K562 (cell line): ENCODE measurements at regions not wholly inside any gene's neighbourhood (a gene's known extent, or its start where the extent isn't known, plus 50 kb on each side); places are given as distances from the start of the nearest gene placed in this dataset.

Experiments used
- ATAC-seq: fragments of 200-7000 bp; cut with Tn5 transposase; 3 replicates; pipeline ENCODE4 v1.9.1; 2020; ENCODE audit warnings: moderate library complexity
- BruUV-seq: library from RNA; stranded (reverse); fragments of 400-500 nt; replicated peaks from 2 replicates; lab custom pipeline; 2021; lab: Mats Ljungman, UMichigan
- CTCF ChIA-PET: fragments of 300-600 bp; formaldehyde crosslinking; extraction: SDS; loops from one replicate; lab custom pipeline; 2021; ENCODE audit warnings: low intra/inter-chr PET ratio; lab: Yijun Ruan, JAX
- POLR2A ChIA-PET: fragments of 300-600, 350-650 bp; sonication (Branson Sonifier 250); formaldehyde crosslinking; extraction: SDS; loops from one replicate; lab custom pipeline; 2021; ENCODE audit warnings: antibody characterized with exemption, inconsistent platforms; lab: Yijun Ruan, JAX
- DNase-seq, 4 experiments: peaks; one replicate each; pipeline versions ENCODE4 v3.0.0 to v3.0.0-alpha.2; 2011 to 2018; ENCODE audit warnings: low spot score in 3 of 4, mixed read lengths in 3 of 4; ENCODE audit errors: extremely low read depth in 1 of 4
- FAIRE-seq: peaks from 2 replicates; lab custom pipeline; 2011; peaks lifted over from hg19 to GRCh38; lab: Jason Lieb, UNC
- H2AFZ ChIP-seq: 2 replicates; pipeline ENCODE4 v1.6.0; 2011; ENCODE audit warnings: low read depth, low read length, control low read depth, inconsistent platforms
- H3K27ac ChIP-seq: fragments of 200-600 bp; 3 replicates; pipeline ENCODE4 v1.8.0; 2011; ENCODE audit warnings: low read depth, mild to moderate bottlenecking, control low read depth, inconsistent platforms, low read length, moderate library complexity, mixed read lengths; ENCODE audit errors: extremely low read depth
- H3K27me3 ChIP-seq, 2 experiments: fragments of 300-600 bp in 1 of 2; 2 replicates in 1 of 2; 3 replicates in 1 of 2; pipeline versions ENCODE4 v1.6.0 to v1.8.0; 2011; ENCODE audit warnings: inconsistent platforms in 2 of 2, low read length in 2 of 2, mild to moderate bottlenecking in 1 of 2, mixed read lengths in 1 of 2, moderate library complexity in 1 of 2; ENCODE audit not compliant: control insufficient read depth in 2 of 2, insufficient read depth in 2 of 2
- H3K36me3 ChIP-seq: fragments of 300-600 bp; 3 replicates; pipeline ENCODE4 v1.8.0; 2011; ENCODE audit warnings: mild to moderate bottlenecking, low read length, inconsistent platforms; ENCODE audit not compliant: control insufficient read depth, insufficient read depth
- H3K4me1 ChIP-seq, 2 experiments: fragments of 200-600 bp in 1 of 2; replicated peaks in 1 of 2; 2 replicates in 1 of 2; 3 replicates in 1 of 2; pipeline versions ENCODE4 v1.5.1 to v1.8.0; 2011; ENCODE audit warnings: inconsistent platforms in 2 of 2, low read length in 2 of 2, mild to moderate bottlenecking in 1 of 2, mixed read lengths in 1 of 2, moderate library complexity in 1 of 2; ENCODE audit not compliant: control insufficient read depth in 2 of 2, insufficient read depth in 2 of 2
- H3K4me2 ChIP-seq: 2 replicates; pipeline ENCODE4 v1.6.1; 2011; ENCODE audit warnings: low read length, control low read depth, inconsistent platforms, mixed read lengths; ENCODE audit not compliant: insufficient read depth
- H3K4me3 ChIP-seq: fragments of 200-600 bp; sonication (generic), shearing (Covaris generic); 2 replicates; pipeline ENCODE4 v1.5.1; 2016; ENCODE audit warnings: control low read depth, inconsistent platforms
- H3K79me2 ChIP-seq: fragments of 200-600 bp; 3 replicates; pipeline ENCODE4 v1.8.0; 2011; ENCODE audit warnings: low read length, inconsistent platforms; ENCODE audit not compliant: control insufficient read depth, insufficient read depth
- H3K9ac ChIP-seq, 2 experiments: 2 replicates each; pipeline versions ENCODE4 v1.6.0 to v1.6.1; 2011; ENCODE audit warnings: low read depth in 2 of 2, low read length in 2 of 2, control low read depth in 1 of 2, inconsistent platforms in 1 of 2, mild to moderate bottlenecking in 1 of 2, mixed read lengths in 1 of 2; ENCODE audit not compliant: insufficient read depth in 1 of 2
- H3K9me1 ChIP-seq: one replicate; pipeline ENCODE4 v1.6.0; 2011; ENCODE audit warnings: inconsistent platforms, mild to moderate bottlenecking, low read length, moderate library complexity; ENCODE audit not compliant: control insufficient read depth, insufficient read depth
- H3K9me3 ChIP-seq: replicated peaks from 2 replicates; pipeline ENCODE4 v1.5.1; 2011; ENCODE audit warnings: low read depth, low read length, inconsistent platforms; ENCODE audit not compliant: control insufficient read depth, insufficient read depth
- H4K20me1 ChIP-seq: replicated peaks from 2 replicates; pipeline ENCODE4 v1.6.1; 2011; ENCODE audit warnings: low read length, inconsistent platforms, mixed read lengths; ENCODE audit not compliant: control insufficient read depth, insufficient read depth
- BRD9 ChIP-seq: fragments of 450-650 bp; IDR thresholded peaks from 2 replicates; pipeline ENCODE4 v1.6.1; 2018; ENCODE audit warnings: low read depth; ENCODE audit not compliant: partially characterized antibody
- DNMT1 ChIP-seq: fragments of 450-650 bp; IDR thresholded peaks from 2 replicates; pipeline ENCODE4 v1.6.1; 2016; ENCODE audit warnings: antibody characterized with exemption, mild to moderate bottlenecking
- XRCC5 ChIP-seq: fragments of 200-400 bp; formaldehyde crosslinking; IDR thresholded peaks from 2 replicates; pipeline ENCODE4 v1.6.1; 2017; ENCODE audit warnings: low read depth, mild to moderate bottlenecking, low read length
- ZNF324 ChIP-seq: fragments of 250-450 bp; sonication (Bioruptor Pico); IDR thresholded peaks from 2 replicates; pipeline ENCODE4 v1.4.0; 2020; ENCODE audit warnings: mild to moderate bottlenecking
- WGBS: fragments of 100-300 bp; shearing (Covaris generic); methylation state at CpG from one replicate; pipeline ENCODE4 v1.1.6; 2016; ENCODE audit warnings: low coverage, mixed read lengths; ENCODE audit not compliant: insufficient coverage; ENCODE audit errors: missing lambda C conversion rate; 5-methylcytosine and 5-hydroxymethylcytosine counted together
- in situ Hi-C: fragments of 300-500 bp; cut with MboI; formaldehyde crosslinking; loops from 4 replicates; pipeline ENCODE4 v1.15.0; 2018; ENCODE audit warnings: inconsistent platforms, mixed read lengths
- intact Hi-C: fragments of 100-400 bp; cut with micrococcal nuclease; formaldehyde crosslinking; loops from 2 replicates; pipeline ENCODE4 v1.14.2; 2022
- TF ChIP-seq, protein P1 (sequence below): IDR thresholded peaks from 2 replicates; pipeline ENCODE4 v1.6.1; 2016; ENCODE audit warnings: missing genetic modification characterization, missing compliant biosample characterization

DNA sequence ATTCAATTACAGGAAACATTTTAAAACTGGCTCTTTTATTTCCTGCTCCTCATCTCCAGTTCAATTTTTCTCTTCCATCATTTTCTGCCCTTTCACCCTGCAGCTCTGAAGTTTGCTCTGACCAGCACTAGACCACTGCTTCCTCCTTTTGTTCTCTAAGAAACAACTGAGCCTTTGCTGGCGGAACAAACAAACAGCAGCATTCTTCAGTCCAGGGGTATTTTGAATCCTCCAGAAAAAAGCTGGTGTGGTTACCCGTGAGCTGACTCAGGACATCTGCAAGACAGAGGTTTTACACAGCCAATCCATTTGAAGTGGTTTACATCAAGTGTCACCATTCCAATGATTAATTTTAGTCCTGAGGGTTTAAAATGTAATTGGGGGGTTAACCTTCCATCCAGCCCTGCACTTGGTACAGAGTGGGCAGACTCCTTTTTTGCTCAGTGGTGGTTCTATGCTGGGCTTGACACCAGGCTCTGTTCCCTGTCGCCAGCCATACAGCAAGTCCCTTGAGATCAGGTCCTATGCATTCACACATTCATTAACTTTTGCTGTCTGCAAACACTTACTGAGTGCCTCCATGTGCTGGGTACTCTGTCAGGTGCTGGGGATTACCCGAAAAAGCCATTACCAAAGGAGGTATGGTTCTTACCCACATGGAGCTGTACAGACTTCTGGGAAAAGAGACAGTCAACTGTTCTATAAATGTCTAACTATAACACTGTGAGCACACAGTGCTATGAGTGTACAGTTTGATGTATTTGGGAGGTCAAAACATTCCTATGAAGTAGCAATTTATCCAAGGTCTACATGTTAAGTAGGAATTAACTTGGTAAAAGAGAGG lies 909.4 kb upstream of the GYPC start:
- Histone ChIP-seq H3K36me3 (no peaks in the 10 kb centered on the region), H3K27me3 (no peaks in the 10 kb centered on the region), H4K20me1 (no peaks in the 10 kb centered on the region), H3K4me2 (no peak overlapping the region), H3K4me1 (no peaks in the 10 kb centered on the region), H3K27ac (no peak overlapping the region), H3K9me1 (no peaks in the 10 kb centered on the region), H2AFZ (no peak overlapping the region), H3K79me2 (no peaks in the 10 kb centered on the region), H3K9ac (no peak overlapping the region), H3K4me3 (no peak overlapping the region), H3K9me3 (no peaks in the 10 kb centered on the region)
- ATAC-seq = no peak
- DNase-seq = no peak
- no TSS peak for BruUV-seq
- POLR2A ChIA-PET = interaction anchor here (0.5 kb wide), 1 partner anchor 1189 kb away, joined by 3 read pairs; no protein-coding TSS in a partner anchor
- TF ChIP-seq, protein P1, sequence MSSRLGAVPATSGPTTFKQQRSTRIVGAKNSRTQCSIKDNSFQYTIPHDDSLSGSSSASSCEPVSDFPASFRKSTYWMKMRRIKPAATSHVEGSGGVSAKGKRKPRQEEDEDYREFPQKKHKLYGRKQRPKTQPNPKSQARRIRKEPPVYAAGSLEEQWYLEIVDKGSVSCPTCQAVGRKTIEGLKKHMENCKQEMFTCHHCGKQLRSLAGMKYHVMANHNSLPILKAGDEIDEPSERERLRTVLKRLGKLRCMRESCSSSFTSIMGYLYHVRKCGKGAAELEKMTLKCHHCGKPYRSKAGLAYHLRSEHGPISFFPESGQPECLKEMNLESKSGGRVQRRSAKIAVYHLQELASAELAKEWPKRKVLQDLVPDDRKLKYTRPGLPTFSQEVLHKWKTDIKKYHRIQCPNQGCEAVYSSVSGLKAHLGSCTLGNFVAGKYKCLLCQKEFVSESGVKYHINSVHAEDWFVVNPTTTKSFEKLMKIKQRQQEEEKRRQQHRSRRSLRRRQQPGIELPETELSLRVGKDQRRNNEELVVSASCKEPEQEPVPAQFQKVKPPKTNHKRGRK (tag) = no peak
- no peak for TF ChIP-seq DNMT1
- CTCF ChIA-PET = no interaction called here
- FAIRE-seq = no peak
- WGBS = 3% methylated on average over 4 of the region's 4 CpGs
- in situ Hi-C loops (no loop called here), intact Hi-C loops (no loop called here)

GRCh38 chr2:125747165-125747425 lies 908.9 kb upstream of the GYPC start:
- Histone ChIP-seq H3K9me1 (no peaks in the 10 kb centered on the region), H3K4me2 (no peak overlapping the region), H3K27me3 (no peaks in the 10 kb centered on the region), H2AFZ (no peak overlapping the region), H3K9ac (no peak overlapping the region), H3K9me3 (no peaks in the 10 kb centered on the region; the same call in 1 of the 2 replicates), H3K4me1 (no peaks in the 10 kb centered on the region), H3K79me2 (no peaks in the 10 kb centered on the region), H3K27ac (no peak overlapping the region), H3K36me3 (no peaks in the 10 kb centered on the region), H3K4me3 (no peak overlapping the region), H4K20me1 (no peaks in the 10 kb centered on the region)
- ATAC-seq (no peak), FAIRE-seq (no peak), DNase-seq (no peak)
- POLR2A ChIA-PET = no interaction called here
- in situ Hi-C loops (no loop called here), intact Hi-C loops (no loop called here)
- CTCF ChIA-PET = no interaction called here
- BruUV-seq = no TSS peak
- TF ChIP-seq ZNF324 (CRISPR knock-in tag) (no peak), BRD9 (no peak), XRCC5 (no peak)
